ENCODE measurements at regions not wholly inside any gene's neighbourhood (a gene's known extent, or its start where the extent isn't known, plus 50 kb on each side); places are given as distances from the start of the nearest gene placed in this dataset.

GRCh38 chr1:106225403-106225802, 831.1 kb upstream of the PRMT6 start:
- no peaks in the 10 kb centered on the region for H3K4me1 ChIP-seq

GRCh38 chr1:106226550-106226949, 829.9 kb upstream of the PRMT6 start:
- H3K4me3 ChIP-seq = no peak overlapping the region
- FAIRE-seq (no peak), DNase-seq (no peak), ATAC-seq (no peak)
- no peaks in the 10 kb centered on the region for H3K27me3 ChIP-seq
- no peak for TF ChIP-seq CTCF (IDR thresholded peaks at IDR 0.05)
- H3K27ac ChIP-seq = no peak overlapping the region
- no peaks in the 10 kb centered on the region for H3K36me3 ChIP-seq
- intact Hi-C loops (cut with DNase I) = no loop called here
- WGBS, 2 donors = 24 to 47% methylated on average over 1 of the region's 1 CpG
- H3K4me1 ChIP-seq = no peaks in the 10 kb centered on the region
- H3K9me3 ChIP-seq = no peaks in the 10 kb centered on the region

More at GRCh38 chr1:106225403-106225802, 831.1 kb upstream of the PRMT6 start:
- intact Hi-C loops (cut with DNase I) = no loop called here
- Histone ChIP-seq H3K9me3 (no peaks in the 10 kb centered on the region), H3K4me3 (no peak overlapping the region), H3K27ac (no peak overlapping the region), H3K36me3 (no peaks in the 10 kb centered on the region), H3K27me3 (no peaks in the 10 kb centered on the region)
- WGBS, 2 donors = 27 to 31% methylated on average over 3 of the region's 3 CpGs
- ATAC-seq = no peak
- no peak for FAIRE-seq
- TF ChIP-seq CTCF (IDR thresholded peaks at IDR 0.05) = no peak
- no peak for DNase-seq

GRCh38 chr1:106232128-106232527, 824.3 kb upstream of the PRMT6 start:
- 37 to 73% methylated on average over 1 of the region's 1 CpG for WGBS, 2 donors
- Histone ChIP-seq H3K9me3 (no peaks in the 10 kb centered on the region), H3K27me3 (no peaks in the 10 kb centered on the region), H3K4me3 (no peak overlapping the region), H3K4me1 (no peaks in the 10 kb centered on the region), H3K36me3 (no peaks in the 10 kb centered on the region), H3K27ac (no peak overlapping the region)
- intact Hi-C loops (cut with DNase I) = no loop called here
- FAIRE-seq (no peak), DNase-seq (no peak), ATAC-seq (no peak)
- no peak for TF ChIP-seq CTCF (IDR thresholded peaks at IDR 0.05)

GRCh38 chr1:106233511-106233910, 823.0 kb upstream of the PRMT6 start:
- DNase-seq (no peak), FAIRE-seq (no peak), ATAC-seq (no peak)
- H3K27me3 ChIP-seq = no peaks in the 10 kb centered on the region
- no peaks in the 10 kb centered on the region for H3K9me3 ChIP-seq
- no peak overlapping the region for H3K27ac ChIP-seq
- no peak for TF ChIP-seq CTCF (IDR thresholded peaks at IDR 0.05)
- intact Hi-C loops (cut with DNase I) = no loop called here
- no peak overlapping the region for H3K4me3 ChIP-seq
- 71 to 84% methylated on average over 2 of the region's 2 CpGs for WGBS, 2 donors
- no peaks in the 10 kb centered on the region for H3K4me1 ChIP-seq
- H3K36me3 ChIP-seq = no peaks in the 10 kb centered on the region

GRCh38 chr1:106249365-106249764, 807.1 kb upstream of the PRMT6 start:
- ATAC-seq = no peak
- H3K9me3 ChIP-seq = no peaks in the 10 kb centered on the region
- no peak for FAIRE-seq
- DNase-seq = no peak
- no peak for TF ChIP-seq CTCF (IDR thresholded peaks at IDR 0.05)
- H3K27ac ChIP-seq = no peak overlapping the region
- no peaks in the 10 kb centered on the region for H3K4me1 ChIP-seq
- no peak overlapping the region for H3K4me3 ChIP-seq
- no peaks in the 10 kb centered on the region for H3K27me3 ChIP-seq
- intact Hi-C loops (cut with DNase I) = no loop called here
- no peaks in the 10 kb centered on the region for H3K36me3 ChIP-seq

Measured in pancreas (tissue), 10 donors.